ENCODE measurements at regions not wholly inside any gene's neighbourhood (a gene's known extent, or its start where the extent isn't known, plus 50 kb on each side); places are given as distances from the start of the nearest gene placed in this dataset.

DNA sequence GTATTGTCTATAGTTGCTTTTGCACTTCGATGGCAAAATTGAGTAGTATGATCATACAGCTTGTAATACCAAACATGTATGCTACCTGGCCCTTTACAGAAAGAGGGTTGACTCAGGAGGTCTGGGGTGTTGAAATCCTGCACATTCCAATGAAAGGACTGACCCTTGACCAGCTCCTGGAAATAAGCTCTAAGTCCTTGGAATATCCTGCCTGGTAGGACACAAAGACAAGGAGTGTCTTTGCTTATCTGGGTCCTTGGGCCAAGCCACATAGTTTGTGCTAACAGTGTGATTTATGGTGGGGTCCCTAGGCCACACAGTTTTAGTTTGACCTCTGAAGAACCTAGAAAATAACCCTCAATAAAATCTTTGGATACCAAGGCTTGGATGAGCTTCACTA, 89.3 kb upstream of the FTMT start:
- no peaks in the 10 kb centered on the region for H3K4me1 ChIP-seq
- H3K27me3 ChIP-seq: no peaks in the 10 kb centered on the region
- no peak for DNase-seq
- no peaks in the 10 kb centered on the region for H3K9me3 ChIP-seq
- H3K4me3 ChIP-seq: no peak overlapping the region
- H3K27ac ChIP-seq: no peak overlapping the region
- 85 to 100% (median 91%) methylated on average over 1 of the region's 1 CpG for WGBS, 5 donors
- no peaks in the 10 kb centered on the region for H3K36me3 ChIP-seq
- intact Hi-C loops (cut with DNase I; ENCODE audit: low total_unique reads): no loop called here
- TF ChIP-seq POLR2A (IDR thresholded peaks at IDR 0.05) (no peak), EP300 (IDR thresholded peaks at IDR 0.05) (no peak), POLR2AphosphoS5 (IDR thresholded peaks at IDR 0.05) (no peak)
- TF ChIP-seq, protein P1, sequence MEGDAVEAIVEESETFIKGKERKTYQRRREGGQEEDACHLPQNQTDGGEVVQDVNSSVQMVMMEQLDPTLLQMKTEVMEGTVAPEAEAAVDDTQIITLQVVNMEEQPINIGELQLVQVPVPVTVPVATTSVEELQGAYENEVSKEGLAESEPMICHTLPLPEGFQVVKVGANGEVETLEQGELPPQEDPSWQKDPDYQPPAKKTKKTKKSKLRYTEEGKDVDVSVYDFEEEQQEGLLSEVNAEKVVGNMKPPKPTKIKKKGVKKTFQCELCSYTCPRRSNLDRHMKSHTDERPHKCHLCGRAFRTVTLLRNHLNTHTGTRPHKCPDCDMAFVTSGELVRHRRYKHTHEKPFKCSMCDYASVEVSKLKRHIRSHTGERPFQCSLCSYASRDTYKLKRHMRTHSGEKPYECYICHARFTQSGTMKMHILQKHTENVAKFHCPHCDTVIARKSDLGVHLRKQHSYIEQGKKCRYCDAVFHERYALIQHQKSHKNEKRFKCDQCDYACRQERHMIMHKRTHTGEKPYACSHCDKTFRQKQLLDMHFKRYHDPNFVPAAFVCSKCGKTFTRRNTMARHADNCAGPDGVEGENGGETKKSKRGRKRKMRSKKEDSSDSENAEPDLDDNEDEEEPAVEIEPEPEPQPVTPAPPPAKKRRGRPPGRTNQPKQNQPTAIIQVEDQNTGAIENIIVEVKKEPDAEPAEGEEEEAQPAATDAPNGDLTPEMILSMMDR (IDR thresholded peaks at IDR 0.05): no peak

DNA sequence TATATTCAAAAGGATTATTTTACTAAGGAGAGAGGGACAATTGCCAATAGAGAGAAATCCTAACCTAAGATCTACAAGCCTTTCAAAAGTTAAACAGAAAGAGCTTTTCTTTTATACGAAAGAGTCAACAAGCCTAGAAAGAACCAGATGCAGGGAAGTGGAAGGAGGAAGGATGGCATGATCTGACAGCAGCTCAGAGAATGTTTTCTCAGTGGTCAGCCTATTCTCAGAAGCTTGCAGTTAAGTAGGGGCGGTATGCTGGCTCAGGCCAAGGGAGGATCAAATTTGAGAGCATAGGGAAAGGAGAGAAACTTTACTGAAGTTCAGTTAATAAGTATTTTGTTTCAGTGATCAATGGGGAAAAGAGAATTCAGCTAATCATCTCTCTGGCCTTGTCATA, 88.0 kb upstream of the FTMT start:
- Histone ChIP-seq H3K27ac (no peak overlapping the region), H3K9me3 (no peaks in the 10 kb centered on the region), H3K36me3 (no peaks in the 10 kb centered on the region), H3K4me1 (no peaks in the 10 kb centered on the region), H3K4me3 (no peak overlapping the region), H3K27me3 (no peaks in the 10 kb centered on the region)
- WGBS, 5 donors: 42 to 55% (median 50%) methylated on average over 2 of the region's 2 CpGs
- TF ChIP-seq EP300 (IDR thresholded peaks at IDR 0.05) (no peak), POLR2AphosphoS5 (IDR thresholded peaks at IDR 0.05) (no peak), POLR2A (IDR thresholded peaks at IDR 0.05) (no peak)
- TF ChIP-seq, protein P1 (IDR thresholded peaks at IDR 0.05): no peak
- no peak for DNase-seq
- intact Hi-C loops (cut with DNase I; ENCODE audit: low total_unique reads): no loop called here

DNA sequence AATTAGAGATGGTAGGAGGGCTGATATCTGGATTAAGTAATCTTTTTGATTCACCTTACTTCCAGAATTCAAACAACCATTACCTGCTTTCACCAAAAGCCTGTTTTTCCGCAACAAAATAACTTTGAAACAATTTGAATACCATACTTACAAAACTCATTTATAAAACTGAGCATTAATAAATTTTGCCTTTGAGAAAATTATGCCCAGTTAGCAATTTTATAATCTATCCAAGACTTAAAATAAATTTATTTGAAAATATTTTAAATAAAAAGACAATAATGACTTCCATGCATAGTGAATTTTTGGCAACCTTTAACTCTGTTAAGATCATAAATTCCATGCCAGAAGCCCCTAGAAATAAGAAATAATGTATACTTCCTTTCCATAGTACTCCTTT, 71.3 kb upstream of the FTMT start:
- Histone ChIP-seq H3K4me3 (no peak overlapping the region), H3K4me1 (no peaks in the 10 kb centered on the region), H3K9me3 (no peaks in the 10 kb centered on the region), H3K27me3 (no peaks in the 10 kb centered on the region), H3K27ac (no peak overlapping the region), H3K36me3 (no peaks in the 10 kb centered on the region)
- intact Hi-C loops (cut with DNase I; ENCODE audit: low total_unique reads): no loop called here
- WGBS, 5 donors: 89 to 100% (median 90%) methylated on average over 1 of the region's 1 CpG
- no peak for DNase-seq
- TF ChIP-seq, protein P1 (IDR thresholded peaks at IDR 0.05): no peak
- TF ChIP-seq POLR2AphosphoS5 (IDR thresholded peaks at IDR 0.05) (no peak), EP300 (IDR thresholded peaks at IDR 0.05) (no peak), POLR2A (IDR thresholded peaks at IDR 0.05) (no peak)

DNA sequence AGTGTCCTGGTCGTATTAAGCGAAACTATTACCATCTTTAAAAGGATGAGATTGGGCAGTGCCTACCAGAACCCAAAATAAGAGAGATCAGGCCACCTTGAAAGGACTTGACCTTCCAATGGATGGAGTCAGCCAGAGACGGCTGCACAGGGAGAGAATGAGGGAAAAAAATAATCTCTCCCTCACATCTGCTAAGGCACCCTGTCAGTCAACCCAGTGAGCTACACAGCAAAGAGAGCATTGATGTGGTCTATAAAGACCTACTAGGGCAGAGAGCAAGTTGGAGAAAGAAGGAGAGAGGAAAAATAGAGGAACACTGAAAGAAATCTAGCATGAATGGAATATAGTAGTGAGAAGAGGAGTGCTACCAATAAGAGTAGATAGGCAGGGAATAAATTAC, 68.0 kb upstream of the FTMT start:
- Histone ChIP-seq H3K4me1 (no peaks in the 10 kb centered on the region), H3K27ac (no peak overlapping the region), H3K27me3 (no peaks in the 10 kb centered on the region), H3K36me3 (no peaks in the 10 kb centered on the region), H3K4me3 (no peak overlapping the region), H3K9me3 (no peaks in the 10 kb centered on the region)
- TF ChIP-seq POLR2A (IDR thresholded peaks at IDR 0.05): no peak
- TF ChIP-seq, protein P1 (IDR thresholded peaks at IDR 0.05): no peak
- TF ChIP-seq POLR2AphosphoS5 (IDR thresholded peaks at IDR 0.05): no peak
- no peak for TF ChIP-seq EP300 (IDR thresholded peaks at IDR 0.05)
- intact Hi-C loops (cut with DNase I; ENCODE audit: low total_unique reads): no loop called here
- 57 to 85% (median 77%) methylated on average over 3 of the region's 3 CpGs for WGBS, 5 donors
- DNase-seq: no peak
